Gastroesophageal sphincter (tissue), 3 donors: ENCODE measurements at regions not wholly inside any gene's neighbourhood (a gene's known extent, or its start where the extent isn't known, plus 50 kb on each side); places are given as distances from the start of the nearest gene placed in this dataset.

Source experiments
- CTCF ChIP-seq, 4 experiments: fragments of 200-600 bp in 2 of 4; fragments of 450-650 bp in 2 of 4; sonication (generic) in 1 of 4; IDR thresholded peaks; one replicate each; pipeline ENCODE4 v1.5.1; 2017 to 2019; ENCODE audit warnings: antibody characterized with exemption in 4 of 4, mild to moderate bottlenecking in 2 of 4, moderate library complexity in 2 of 4
- POLR2A ChIP-seq, 2 donors: fragments of 450-650 bp; IDR thresholded peaks; one replicate each; pipeline ENCODE4 v1.6.1; 2017; ENCODE audit warnings: antibody characterized with exemption in 2 of 2, mild to moderate bottlenecking in 2 of 2, moderate library complexity in 1 of 2
- POLR2AphosphoS5 ChIP-seq: sonication (generic); formaldehyde crosslinking; IDR thresholded peaks from one replicate; pipeline ENCODE4 v1.6.1; 2017; ENCODE audit warnings: antibody characterized with exemption

GRCh38 chr12:24695103-24695502 lies 253.8 kb downstream of the BCAT1 start:
- no peak for TF ChIP-seq CTCF (IDR thresholded peaks at IDR 0.05)
- TF ChIP-seq POLR2AphosphoS5, result no peak
- no peak for TF ChIP-seq POLR2A (IDR thresholded peaks at IDR 0.05)
